NCI-H1092 treated with DMSO at 0.1 percent for 48 hours (cell line): ENCODE measurements at regions not wholly inside any gene's neighbourhood (a gene's known extent, or its start where the extent isn't known, plus 50 kb on each side); places are given as distances from the start of the nearest gene placed in this dataset.

Source experiments
- DNase-seq: peaks from one replicate; lab custom pipeline; 2025; lab: John Stamatoyannopoulos, UW

DNA sequence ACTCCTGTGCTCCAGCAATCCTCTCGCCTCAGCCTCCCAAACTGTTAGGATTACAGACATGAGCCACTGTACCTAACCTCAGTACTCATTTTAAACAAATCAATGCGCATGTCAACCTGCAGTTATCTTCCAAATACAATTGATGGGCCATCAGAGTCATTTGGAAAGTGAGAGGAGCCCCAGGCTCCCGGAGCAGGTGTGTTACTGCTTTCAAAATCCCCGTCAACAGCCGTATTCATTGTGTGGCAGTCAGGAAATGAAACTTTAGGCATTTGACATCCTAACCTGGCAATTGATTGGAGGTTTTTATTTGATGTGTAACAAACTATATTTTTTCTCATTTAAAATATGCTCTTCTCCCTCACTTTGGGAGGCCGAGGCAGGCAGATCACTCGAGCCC, 623.6 kb upstream of the TENM3 start:
- no peak for DNase-seq

- DNase-seq = no peak
These were observed 605.8 kb upstream of the TENM3 start for GRCh38 chr4:181637186-181638105.

DNA sequence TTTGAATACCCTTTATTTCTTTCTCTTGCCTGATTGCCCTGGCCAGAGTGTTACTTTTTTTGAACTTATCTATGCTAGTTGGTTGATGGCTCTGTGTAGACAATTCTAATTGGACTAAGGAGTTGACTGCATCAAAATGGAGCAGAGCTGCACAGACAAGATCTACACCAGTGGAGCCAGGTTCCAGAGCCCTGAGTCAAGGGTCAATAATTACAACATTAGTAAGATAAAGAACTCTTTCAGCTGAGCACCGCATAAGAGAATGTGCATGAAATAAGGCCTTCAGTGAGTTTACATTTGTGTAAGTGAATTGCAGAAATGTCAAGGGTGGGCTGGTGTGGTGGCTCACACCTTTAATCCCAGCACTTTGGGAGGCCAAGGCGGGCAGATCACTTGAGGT, 599.7 kb upstream of the TENM3 start:
- DNase-seq = no peak

GRCh38 chr4:181645489-181645888, 597.7 kb upstream of the TENM3 start:
- DNase-seq = no peak

- DNase-seq = no peak
These were observed 596.3 kb upstream of the TENM3 start for GRCh38 chr4:181646864-181647263.

DNA sequence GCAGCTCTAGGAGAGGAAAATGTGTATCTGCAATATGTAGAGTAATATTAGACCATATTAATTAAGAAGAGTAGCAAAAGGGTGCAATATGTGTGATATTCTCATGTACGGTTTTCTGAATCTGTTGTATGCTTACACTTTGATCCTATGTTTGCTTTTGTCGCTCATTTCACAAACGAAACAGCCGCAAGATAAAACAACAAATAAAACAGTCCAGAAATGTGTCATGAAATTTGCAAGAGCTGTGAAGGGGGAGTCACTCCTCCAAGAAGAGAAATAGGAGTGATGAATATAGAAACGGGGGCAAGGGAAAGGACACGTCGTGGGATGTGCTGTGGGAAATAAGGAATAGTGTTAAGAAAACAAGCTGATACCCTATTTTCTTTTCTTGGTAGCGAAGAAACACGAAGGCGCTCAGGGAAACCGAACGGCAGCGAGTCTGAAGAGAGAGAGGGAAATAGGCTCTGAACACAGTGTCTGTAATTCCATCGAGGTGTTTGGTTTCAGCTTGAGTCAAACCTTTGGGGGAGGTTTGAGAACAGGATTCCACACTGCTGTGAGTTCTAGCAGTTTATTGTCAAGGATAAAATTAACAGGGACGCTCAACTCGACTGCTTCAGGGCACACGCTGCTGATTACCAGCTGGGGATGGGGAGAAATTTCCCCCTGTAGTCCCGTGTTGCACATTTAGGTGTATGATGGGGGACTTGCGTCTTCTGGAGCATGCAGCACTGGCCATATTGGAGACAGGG, 595.6 kb upstream of the TENM3 start:
- DNase-seq = no peak

DNA sequence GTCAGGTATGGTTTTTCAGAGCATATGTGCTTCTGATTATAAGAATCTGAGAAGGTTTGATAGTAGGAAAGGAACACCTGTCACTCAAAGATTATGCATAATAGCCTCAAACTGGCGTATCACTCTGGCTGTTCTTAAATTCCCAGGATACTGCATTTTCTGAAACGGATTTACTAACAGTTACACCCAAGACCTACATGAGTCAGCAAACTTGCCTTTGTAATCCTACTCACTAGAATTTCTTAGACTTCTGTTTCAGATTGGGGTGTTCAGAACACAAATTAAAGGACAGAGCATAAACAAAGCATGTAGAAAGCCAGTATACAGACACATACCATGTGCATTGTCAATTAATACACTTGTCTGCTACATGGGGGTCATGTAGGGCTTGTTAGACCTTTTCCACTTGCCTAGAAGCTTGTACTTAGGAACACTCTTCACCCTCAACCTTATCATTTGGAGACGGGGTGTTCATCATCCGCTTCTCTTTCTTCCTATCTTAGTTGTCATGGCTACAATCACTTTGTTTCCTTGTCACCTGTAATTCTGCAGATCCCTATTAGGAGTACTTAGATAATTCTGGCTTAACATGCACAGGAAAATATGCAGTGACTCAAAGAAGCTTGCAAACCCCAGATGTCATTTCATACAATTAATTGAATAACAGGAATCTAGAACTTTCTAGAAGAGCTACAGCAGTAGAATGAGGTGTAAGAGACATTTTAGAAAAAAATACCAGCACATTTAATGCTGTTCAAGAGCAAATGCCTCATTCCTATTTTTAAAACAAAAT, 593.0 kb upstream of the TENM3 start:
- DNase-seq = no peak

DNA sequence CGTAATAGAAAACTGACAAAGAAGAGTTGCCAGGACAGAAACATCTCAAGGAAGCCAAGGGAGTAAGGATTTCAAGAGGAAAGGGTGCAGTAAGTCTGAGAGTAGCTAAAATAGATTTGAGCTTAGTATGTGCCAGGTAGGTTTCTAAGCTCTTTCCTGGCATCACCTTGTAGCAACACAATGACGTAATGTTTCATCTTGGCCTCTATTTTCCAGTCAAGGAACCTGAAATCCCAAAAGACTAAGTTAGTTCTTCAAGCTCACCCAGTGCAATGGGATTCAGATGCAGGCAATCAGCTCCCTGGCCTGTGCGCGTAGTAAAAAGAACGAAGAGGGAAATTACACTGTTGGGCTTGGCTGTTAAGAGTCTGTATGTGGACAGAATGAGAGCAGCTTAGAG, 586.5 kb upstream of the TENM3 start:
- no peak for DNase-seq

DNA sequence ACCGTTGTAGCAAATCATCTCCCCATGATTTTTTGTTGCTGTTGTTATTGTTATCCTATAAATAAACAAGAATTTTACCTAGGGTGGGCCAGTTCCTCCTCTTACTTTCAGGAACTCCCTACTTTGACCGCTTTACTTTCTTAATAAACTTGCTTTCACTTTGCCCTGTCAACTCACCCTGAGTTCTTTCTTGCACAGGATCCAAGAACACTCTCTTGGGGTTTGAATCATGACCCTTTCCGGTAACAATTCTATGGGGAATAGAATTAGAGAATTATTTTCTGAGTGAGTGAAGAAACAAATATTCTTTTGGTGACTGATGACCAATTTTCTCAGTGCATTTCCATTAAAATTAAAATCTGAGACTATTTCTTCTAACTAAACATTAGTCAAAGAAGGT, 584.0 kb upstream of the TENM3 start:
- DNase-seq = no peak

DNA sequence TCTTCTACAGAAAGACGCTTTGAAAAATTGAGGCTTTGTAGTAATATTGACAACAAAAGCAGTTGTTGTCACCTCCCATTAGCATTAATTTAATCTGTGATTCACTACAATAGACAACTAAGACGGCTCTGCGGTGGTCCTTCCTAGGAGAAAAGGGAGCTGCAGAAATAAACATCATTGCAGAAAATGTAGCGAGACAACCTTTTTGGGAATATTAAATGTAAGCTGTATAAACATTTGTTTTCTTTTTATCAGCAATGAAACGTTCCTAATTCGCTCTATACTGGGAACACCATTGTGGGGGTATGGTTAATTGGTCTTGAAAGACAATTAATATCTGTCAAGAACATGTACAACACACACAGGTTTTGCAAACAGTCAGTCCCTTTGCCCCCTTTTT, 583.3 kb upstream of the TENM3 start:
- DNase-seq = no peak

- DNase-seq = no peak
These were observed 582.1 kb upstream of the TENM3 start for GRCh38 chr4:181661090-181661489.

GRCh38 chr4:181661923-181662322, 581.3 kb upstream of the TENM3 start:
- DNase-seq = no peak

DNA sequence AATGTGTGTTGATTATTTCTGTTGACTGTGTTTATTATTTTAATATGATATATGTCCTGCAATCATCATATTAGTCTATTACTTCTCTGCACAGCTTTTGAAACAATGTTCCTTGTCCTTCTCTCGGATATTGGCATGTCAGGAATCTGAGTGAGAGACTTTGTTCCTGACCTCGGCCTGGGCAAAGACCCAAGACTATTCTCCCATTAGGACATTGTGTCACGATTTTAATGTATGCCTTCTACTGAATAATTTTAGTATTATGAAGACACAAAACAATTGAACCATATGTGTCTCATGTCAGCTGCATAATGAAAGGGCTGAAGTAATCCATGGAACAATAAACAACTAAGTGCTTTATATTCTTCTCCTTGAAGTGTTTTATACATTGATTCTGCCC, 580.8 kb upstream of the TENM3 start:
- no peak for DNase-seq

GRCh38 chr4:181670506-181670905, 572.7 kb upstream of the TENM3 start:
- no peak for DNase-seq

DNA sequence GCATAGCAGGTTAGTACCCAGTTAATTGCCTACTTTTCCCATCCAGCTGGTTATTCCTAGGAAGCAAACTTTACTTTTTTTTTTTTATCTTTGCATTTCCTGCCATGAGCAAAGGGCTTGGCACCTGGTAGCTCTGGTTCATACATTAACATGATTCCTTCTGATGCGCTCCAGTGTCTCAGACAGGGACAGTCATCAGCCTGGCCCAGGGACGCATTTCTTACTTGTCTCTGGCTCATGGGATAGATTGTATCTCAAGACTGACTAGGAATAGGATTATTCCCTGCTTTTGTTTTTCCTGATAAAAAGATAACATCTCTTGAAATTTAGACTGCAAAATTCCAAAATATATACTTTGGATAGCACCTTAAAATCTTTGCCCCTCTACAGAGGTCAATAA, 571.5 kb upstream of the TENM3 start:
- DNase-seq = peak; percentile 36

DNA sequence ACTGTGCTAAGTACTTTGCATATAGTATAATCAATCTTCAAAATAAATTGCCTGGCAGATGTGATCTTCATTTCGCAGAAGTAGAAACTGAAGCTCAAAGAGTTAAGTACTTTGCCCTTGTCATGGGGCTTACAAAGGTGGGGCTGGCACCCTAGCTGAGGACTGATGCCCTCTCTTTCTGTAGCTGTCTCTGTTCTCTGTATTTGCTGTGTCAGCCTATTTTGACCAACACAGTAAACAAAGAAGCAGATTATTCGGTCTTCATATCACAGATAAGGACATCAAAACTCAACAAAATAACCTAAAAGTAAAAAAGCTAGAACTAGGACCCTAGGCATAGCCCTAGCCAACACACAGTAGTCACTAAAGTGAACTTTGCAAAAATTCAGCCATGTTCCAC, 570.5 kb upstream of the TENM3 start:
- no peak for DNase-seq

DNA sequence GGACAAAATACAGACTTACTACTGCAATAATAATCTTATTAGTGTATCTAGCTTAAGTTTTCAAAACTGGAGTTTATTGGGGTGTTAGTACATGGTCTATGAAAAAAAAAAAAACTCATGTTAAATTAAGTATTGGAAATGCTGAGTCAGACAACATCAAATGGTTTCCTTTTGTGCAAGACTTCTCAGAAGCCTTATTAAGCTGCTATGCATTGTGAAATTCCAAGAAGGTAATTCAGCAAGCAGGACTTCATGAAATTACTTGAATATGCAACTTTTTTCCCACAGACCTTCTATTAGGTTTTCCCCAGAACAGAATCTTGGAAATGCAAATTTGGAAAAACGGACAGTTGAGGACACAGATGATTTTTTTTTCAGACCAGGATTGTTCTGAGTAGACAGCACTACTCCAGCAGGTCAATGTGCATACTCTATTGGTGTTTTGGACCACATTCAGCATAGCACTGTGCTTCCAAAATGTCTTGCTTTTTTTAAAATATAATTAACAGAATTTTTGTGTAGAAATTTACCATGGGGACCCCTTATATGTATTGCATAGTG, 568.8 kb upstream of the TENM3 start:
- DNase-seq = no peak

GRCh38 chr4:181676546-181676945, 566.7 kb upstream of the TENM3 start:
- DNase-seq = no peak

DNA sequence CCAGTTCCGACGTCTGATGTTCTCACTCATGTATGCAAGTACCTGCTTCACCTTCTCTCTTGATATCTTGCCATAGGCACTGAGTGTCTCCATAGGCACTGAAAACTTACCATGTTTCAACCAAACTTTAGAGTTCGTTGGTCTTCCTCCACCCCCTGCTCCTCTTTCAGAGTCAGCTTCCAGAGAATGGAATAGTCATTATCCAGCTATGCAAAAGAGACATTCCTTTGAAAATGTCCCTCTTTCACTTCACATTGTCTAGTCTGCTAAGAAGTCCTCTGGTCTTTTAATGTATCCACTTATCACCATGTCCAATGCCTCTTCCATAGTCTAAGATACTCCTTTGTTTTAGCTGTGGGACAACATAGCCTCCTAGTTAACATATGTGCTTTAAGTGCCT, 566.0 kb upstream of the TENM3 start:
- DNase-seq = no peak

DNA sequence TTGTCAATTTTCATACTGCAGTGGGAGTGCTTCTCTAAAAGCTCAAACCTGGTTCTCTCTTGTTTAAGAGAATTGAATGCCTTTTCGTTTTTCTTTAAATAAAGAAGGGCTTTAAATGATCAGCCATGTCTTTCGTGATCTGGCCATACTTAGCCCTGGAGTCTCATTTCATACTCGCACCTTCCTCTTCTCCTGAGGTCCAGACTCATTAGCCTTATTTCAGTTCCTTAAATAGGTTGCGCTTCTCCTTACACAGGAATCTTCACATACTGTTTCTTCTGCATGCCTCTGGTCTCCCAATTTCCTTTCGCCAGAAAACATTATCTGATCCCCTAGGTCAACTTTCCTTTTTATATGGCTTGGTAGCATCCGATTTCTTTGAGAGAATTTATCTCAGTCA, 565.6 kb upstream of the TENM3 start:
- DNase-seq = no peak

GRCh38 chr4:181679754-181680153, 563.4 kb upstream of the TENM3 start:
- DNase-seq = no peak

DNA sequence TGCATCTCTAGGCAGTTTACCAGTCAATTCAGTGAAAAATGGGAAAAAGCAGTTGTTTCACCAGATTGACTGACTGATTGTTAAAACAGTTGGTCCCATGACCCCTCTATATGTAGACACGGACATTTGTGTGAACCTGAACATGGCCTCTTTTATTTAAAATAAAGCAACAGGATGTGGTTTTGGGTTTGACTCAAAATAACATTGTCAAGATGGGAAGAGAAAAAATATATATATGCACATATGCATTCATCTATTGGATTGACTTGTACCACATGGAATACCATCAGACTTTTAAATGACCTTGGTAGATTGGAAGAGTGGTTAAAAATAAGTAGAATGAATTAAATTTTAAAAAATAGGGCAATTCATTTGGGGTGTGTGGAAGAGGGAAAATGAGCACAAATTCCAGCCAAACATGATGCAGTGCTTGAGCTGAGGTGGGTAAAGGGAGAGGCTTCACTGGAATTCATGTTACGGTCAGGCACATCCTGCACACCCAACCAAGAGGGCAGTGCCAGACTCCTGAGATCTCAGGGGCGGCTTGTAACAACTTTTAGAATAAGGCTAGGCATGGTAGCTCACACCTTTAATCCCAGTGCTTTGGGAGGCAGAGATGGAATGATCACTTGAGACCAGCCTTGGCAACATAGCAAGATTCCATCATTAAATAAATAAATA, 560.7 kb upstream of the TENM3 start:
- DNase-seq = no peak
